GM18867 (cell line): ENCODE measurements at regions not wholly inside any gene's neighbourhood (a gene's known extent, or its start where the extent isn't known, plus 50 kb on each side); places are given as distances from the start of the nearest gene placed in this dataset.
"Not testable (repeated sequence)": the region's sequence is repeated elsewhere in the genome, so short reads cannot be mapped to it uniquely, and the experiment has no call there.

Experiments used
- ATAC-seq: cut with Tn5 transposase; IDR thresholded peaks from one replicate; pipeline ENCODE4 v1.9.1; 2021; ENCODE audit warnings: mild to moderate bottlenecking, moderate library complexity; ENCODE audit not compliant: unreplicated experiment

- ATAC-seq, result not testable (repeated sequence)
Observed at GRCh38 chr2:110336071-110336470, 123.7 kb upstream of the MTLN start.

GRCh38 chr2:110335415-110336049 lies 123.2 kb upstream of the MTLN start:
- not testable (repeated sequence) for ATAC-seq

GRCh38 chr2:110333114-110334095 lies 121.1 kb upstream of the MTLN start:
- ATAC-seq, result not testable (repeated sequence)

GRCh38 chr2:110331625-110332024 lies 119.3 kb upstream of the MTLN start:
- not testable (repeated sequence) for ATAC-seq

DNA sequence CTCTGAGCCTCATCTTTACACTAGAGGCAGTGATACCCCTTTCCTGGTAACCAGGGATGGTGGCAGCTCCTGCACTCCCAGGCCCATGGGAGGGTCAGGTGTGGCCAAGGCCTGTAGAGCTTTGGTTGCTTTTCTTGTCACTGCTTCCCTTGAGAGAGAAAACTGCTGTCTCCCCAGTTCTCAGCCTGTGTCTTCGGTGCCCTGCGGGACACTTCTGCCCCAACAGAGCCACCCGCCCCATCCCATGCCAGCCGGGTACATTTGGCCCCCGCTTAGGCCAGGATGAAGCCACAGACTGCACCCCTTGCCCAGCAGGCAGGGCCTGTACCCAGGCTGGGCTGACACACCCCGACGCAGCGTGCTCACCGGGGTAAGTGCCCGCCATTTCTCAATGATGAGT lies 117.4 kb upstream of the MTLN start:
- not testable (repeated sequence) for ATAC-seq

GRCh38 chr2:110329158-110329557 lies 116.8 kb upstream of the MTLN start:
- not testable (repeated sequence) for ATAC-seq

- ATAC-seq, result not testable (repeated sequence)
Observed at GRCh38 chr2:110328677-110329076, 116.3 kb upstream of the MTLN start.

GRCh38 chr2:110323832-110324231 lies 111.5 kb upstream of the MTLN start:
- ATAC-seq, result not testable (repeated sequence)

GRCh38 chr2:110322535-110322934 lies 110.2 kb upstream of the MTLN start:
- not testable (repeated sequence) for ATAC-seq

GRCh38 chr2:110320834-110321563 lies 108.7 kb upstream of the MTLN start:
- ATAC-seq, result not testable (repeated sequence)

- not testable (repeated sequence) for ATAC-seq
Observed at GRCh38 chr2:110318898-110319297, 106.6 kb upstream of the MTLN start.

- not testable (repeated sequence) for ATAC-seq
Observed at GRCh38 chr2:110317377-110317776, 105.0 kb upstream of the MTLN start.

DNA sequence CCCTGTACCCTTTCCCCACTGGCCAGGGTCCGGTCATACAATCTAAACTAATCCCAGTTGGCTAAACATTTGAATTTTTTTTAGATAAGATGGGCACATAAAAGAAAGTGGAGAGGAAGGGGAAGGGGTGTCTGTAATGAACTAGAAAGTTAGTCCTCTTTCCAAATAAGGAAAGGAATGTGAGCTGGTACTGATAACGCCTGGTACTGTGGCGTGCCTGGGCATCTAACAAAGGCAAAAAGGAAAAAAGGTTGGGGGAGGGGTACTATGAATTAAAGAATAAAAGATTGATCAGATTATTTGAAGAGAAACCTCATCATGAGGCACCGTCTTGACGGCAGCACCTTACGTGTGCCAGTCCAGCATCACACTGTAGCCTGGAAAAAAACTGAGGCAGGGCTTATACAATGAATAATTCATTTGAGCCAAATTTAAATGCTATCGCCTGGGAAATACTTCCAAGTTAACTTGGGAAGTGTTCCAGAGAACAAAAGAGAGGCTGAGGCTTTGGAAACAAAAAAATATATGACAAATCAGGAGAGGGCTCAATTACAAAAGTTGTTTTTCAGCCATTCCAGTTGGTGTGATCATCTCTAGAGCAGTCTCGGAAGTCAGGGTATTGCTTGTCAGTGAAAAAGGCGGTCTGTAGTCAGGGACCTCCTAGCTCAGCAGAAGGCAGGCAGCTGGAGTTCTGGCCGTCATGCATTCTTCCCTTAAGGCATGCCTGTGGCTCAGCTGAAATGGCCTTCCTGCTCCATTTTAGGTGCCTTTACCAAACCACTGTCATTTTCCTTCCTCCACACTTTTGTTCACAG lies 103.9 kb upstream of the MTLN start:
- not testable (repeated sequence) for ATAC-seq

DNA sequence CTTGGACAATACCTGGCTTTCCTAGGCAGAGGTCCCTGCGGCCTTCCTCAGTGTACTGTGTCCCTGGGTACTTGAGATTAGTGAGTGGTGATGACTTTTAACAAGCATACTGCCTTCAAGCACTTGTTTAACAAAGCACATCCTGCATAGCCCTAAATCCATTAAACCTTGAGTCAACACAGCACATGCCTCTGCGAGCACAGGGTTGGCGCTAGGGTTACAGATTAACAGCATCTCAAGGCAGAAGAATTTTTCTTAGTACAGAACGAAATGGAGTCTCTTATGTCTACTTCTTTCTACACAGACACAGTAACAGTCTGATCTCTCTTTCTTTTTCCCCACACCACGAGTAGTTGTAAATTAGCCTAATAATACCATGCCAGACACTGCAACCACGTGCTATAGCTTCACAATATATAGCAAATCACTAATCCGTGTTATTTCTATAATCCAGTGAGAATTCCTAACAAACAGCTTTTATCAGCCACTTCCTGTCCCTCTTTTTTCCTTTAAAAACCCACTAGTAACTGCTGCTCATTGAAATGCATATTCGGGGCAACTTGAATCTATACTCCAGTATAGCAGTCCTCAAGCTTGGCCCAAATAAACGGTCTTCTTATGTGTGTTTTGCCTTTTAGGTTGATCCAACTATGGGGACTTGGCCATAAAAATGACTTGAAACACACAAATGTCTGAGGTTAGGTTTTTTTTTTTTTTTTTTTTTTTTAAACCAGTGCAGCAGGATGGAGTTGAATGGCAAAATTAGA lies 102.9 kb upstream of the MTLN start:
- not testable (repeated sequence) for ATAC-seq

- not testable (repeated sequence) for ATAC-seq
Observed at GRCh38 chr2:110314472-110314871, 102.1 kb upstream of the MTLN start.

DNA sequence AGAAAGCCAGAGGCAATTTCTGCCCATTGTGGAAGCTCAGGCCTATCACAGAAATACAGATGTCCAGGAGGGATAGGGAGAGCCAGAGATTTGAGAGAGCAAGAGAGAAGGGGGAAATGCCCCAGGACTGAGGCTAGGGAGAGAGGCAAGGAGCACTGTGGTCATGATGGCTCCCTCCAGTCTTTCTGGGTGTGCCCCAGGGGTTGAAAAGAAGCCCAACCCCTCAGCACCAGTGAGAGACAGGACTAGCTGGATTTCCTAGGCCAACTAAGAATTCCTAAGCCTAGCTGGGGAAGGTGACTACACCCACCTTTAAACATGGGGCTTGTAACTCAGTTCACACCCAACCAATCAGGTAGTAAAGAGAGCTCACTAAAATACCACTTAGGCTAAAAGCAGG lies 100.7 kb upstream of the MTLN start:
- not testable (repeated sequence) for ATAC-seq

GRCh38 chr2:110311713-110312444 lies 99.5 kb upstream of the MTLN start:
- not testable (repeated sequence) for ATAC-seq

GRCh38 chr2:110310988-110311475 lies 98.7 kb upstream of the MTLN start:
- not testable (repeated sequence) for ATAC-seq

DNA sequence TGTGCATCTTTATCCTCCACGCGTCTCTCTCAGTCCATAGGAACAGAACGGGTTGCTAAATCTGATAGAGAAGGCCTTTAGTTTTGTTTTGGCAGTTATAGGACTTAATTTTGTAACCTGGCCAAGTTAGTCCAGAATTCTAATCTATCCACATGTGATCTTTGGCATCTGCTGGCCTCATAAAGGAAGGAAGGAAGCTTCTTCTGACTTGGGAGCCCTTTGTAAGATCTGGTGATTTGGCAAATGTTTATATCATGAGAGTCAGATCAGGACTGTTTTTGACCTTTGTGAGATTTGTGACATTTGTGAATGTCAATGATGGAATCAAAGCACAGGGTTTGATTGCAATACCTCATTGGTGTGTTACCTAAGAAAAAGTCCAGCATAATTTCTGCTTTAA lies 96.4 kb upstream of the MTLN start:
- not testable (repeated sequence) for ATAC-seq
